HepG2 (cell line): ENCODE measurements at regions not wholly inside any gene's neighbourhood (a gene's known extent, or its start where the extent isn't known, plus 50 kb on each side); places are given as distances from the start of the nearest gene placed in this dataset.

Experiments used
- ATAC-seq: fragments of 200-7000 bp; cut with Tn5 transposase; 3 replicates; pipeline ENCODE4 v1.9.1; 2020; ENCODE audit warnings: mild to moderate bottlenecking, moderate library complexity
- BruUV-seq: library from RNA; stranded (reverse); fragments of 400-500 nt; replicated peaks from 2 replicates; lab custom pipeline; 2021; lab: Mats Ljungman, UMichigan
- CTCF ChIA-PET: fragments of 300-600 bp; formaldehyde crosslinking; extraction: SDS; loops from one replicate; lab custom pipeline; 2021; ENCODE audit warnings: low total read pairs, inconsistent platforms, low intra/inter-chr PET ratio; lab: Yijun Ruan, JAX
- POLR2A ChIA-PET: fragments of 350-600 bp; sonication (Branson Sonifier 250); formaldehyde crosslinking; loops from one replicate; lab custom pipeline; 2020; ENCODE audit warnings: antibody characterized with exemption, inconsistent platforms; lab: Yijun Ruan, JAX
- DNase-seq: peaks from one replicate; pipeline ENCODE4 v3.0.0-alpha.2; 2015; ENCODE audit warnings: low spot score
- FAIRE-seq: peaks from 3 replicates; lab custom pipeline; 2011; peaks lifted over from hg19 to GRCh38; lab: Jason Lieb, UNC
- H2AFZ ChIP-seq: one replicate; pipeline ENCODE4 v1.6.1; 2011; ENCODE audit warnings: low read length, inconsistent platforms
- H3K27ac ChIP-seq: fragments of 300-600 bp; 3 replicates; pipeline ENCODE4 v1.8.0; 2011; ENCODE audit warnings: mixed run types, mild to moderate bottlenecking, mixed read lengths, low read length, inconsistent platforms; ENCODE audit not compliant: insufficient read depth; ENCODE audit errors: extremely low read length
- H3K27me3 ChIP-seq, 2 experiments: fragments of 200-600 bp in 1 of 2; 2 replicates in 1 of 2; 3 replicates in 1 of 2; pipeline versions ENCODE4 v1.6.0 to v1.8.0; 2011; ENCODE audit warnings: low read length in 2 of 2, mild to moderate bottlenecking in 2 of 2, moderate library complexity in 2 of 2, inconsistent platforms in 1 of 2; ENCODE audit not compliant: insufficient read depth in 2 of 2, control insufficient read depth in 1 of 2
- H3K36me3 ChIP-seq, 2 experiments: fragments of 200-600 bp in 1 of 2; replicated peaks in 1 of 2; 2 replicates in 1 of 2; 3 replicates in 1 of 2; pipeline versions ENCODE4 v1.5.1 to v1.8.0; 2011; ENCODE audit warnings: low read length in 2 of 2, inconsistent platforms in 1 of 2; ENCODE audit not compliant: insufficient read depth in 2 of 2, control insufficient read depth in 1 of 2
- H3K4me1 ChIP-seq: 2 replicates; pipeline ENCODE4 v1.5.1; 2012; ENCODE audit warnings: low read length, inconsistent platforms; ENCODE audit not compliant: insufficient read depth
- H3K4me2 ChIP-seq: 2 replicates; pipeline ENCODE4 v1.6.0; 2011; ENCODE audit warnings: low read depth, low read length, inconsistent platforms
- H3K4me3 ChIP-seq, 3 experiments: fragments of 200-600 bp in 1 of 3; sonication (generic), shearing (Covaris generic) in 1 of 3; replicated peaks in 1 of 3; 2 replicates each; pipeline ENCODE4 v1.5.1; 2011 to 2016; ENCODE audit warnings: low read length in 3 of 3, inconsistent platforms in 2 of 3, low read depth in 2 of 3, mild to moderate bottlenecking in 2 of 3, control low read depth in 1 of 3, mixed read lengths in 1 of 3; ENCODE audit not compliant: insufficient read depth in 1 of 3
- H3K79me2 ChIP-seq: one replicate; pipeline ENCODE4 v1.6.1; 2011; ENCODE audit warnings: low read length, inconsistent platforms; ENCODE audit not compliant: insufficient read depth
- H3K9ac ChIP-seq: 2 replicates; pipeline ENCODE4 v1.6.0; 2011; ENCODE audit warnings: mild to moderate bottlenecking, low read depth, low read length, inconsistent platforms; ENCODE audit not compliant: insufficient read depth
- H3K9me3 ChIP-seq: 2 replicates; pipeline ENCODE4 v1.5.1; 2012; ENCODE audit warnings: mild to moderate bottlenecking, low read length
- H4K20me1 ChIP-seq: 2 replicates; pipeline ENCODE4 v1.6.0; 2011; ENCODE audit warnings: inconsistent platforms, mild to moderate bottlenecking, low read length, moderate library complexity; ENCODE audit not compliant: insufficient read depth
- AGO1 ChIP-seq: fragments of 200-400 bp; formaldehyde crosslinking; IDR thresholded peaks from 2 replicates; pipeline ENCODE4 v1.6.1; 2017; ENCODE audit warnings: mild to moderate bottlenecking, low read depth, low read length, moderate library complexity; ENCODE audit not compliant: poor library complexity, severe bottlenecking
- FOXC1 ChIP-seq: sonication (generic); formaldehyde crosslinking; IDR thresholded peaks from 2 replicates; pipeline ENCODE4 v1.8.0; 2022; ENCODE audit warnings: mild to moderate bottlenecking, missing genetic modification reagents, borderline replicate concordance
- FUBP1 ChIP-seq: sonication (generic); formaldehyde crosslinking; IDR thresholded peaks from 2 replicates; pipeline ENCODE4 v1.5.1; 2020; ENCODE audit warnings: missing genetic modification reagents, mild to moderate bottlenecking, borderline replicate concordance
- SIX4 ChIP-seq: sonication (generic); formaldehyde crosslinking; IDR thresholded peaks from 2 replicates; pipeline ENCODE4 v1.4.0; 2020; ENCODE audit warnings: missing genetic modification reagents
- SMYD3 ChIP-seq: sonication (generic); formaldehyde crosslinking; IDR thresholded peaks from 2 replicates; pipeline ENCODE4 v1.8.1; 2023; ENCODE audit warnings: mild to moderate bottlenecking, missing genetic modification reagents
- SP5 ChIP-seq: IDR thresholded peaks from 2 replicates; pipeline ENCODE4 v1.6.1; 2016; ENCODE audit warnings: low read depth, borderline replicate concordance
- ZFP37 ChIP-seq: sonication (generic); formaldehyde crosslinking; IDR thresholded peaks from 2 replicates; pipeline ENCODE4 v1.4.0; 2020; ENCODE audit warnings: missing genetic modification reagents, borderline replicate concordance
- ZNF224 ChIP-seq: sonication (generic); formaldehyde crosslinking; IDR thresholded peaks from 2 replicates; pipeline ENCODE4 v1.5.0; 2020; ENCODE audit warnings: mild to moderate bottlenecking, missing genetic modification reagents
- ZNF230 ChIP-seq: sonication (generic); formaldehyde crosslinking; IDR thresholded peaks from 2 replicates; pipeline ENCODE4 v1.4.0; 2020; ENCODE audit warnings: mild to moderate bottlenecking, missing genetic modification reagents
- ZNF3 ChIP-seq: IDR thresholded peaks from 2 replicates; pipeline ENCODE4 v1.7.0; 2017; ENCODE audit warnings: inconsistent platforms
- ZNF816 ChIP-seq: sonication (generic); formaldehyde crosslinking; IDR thresholded peaks from 2 replicates; pipeline ENCODE4 v1.8.0; 2022; ENCODE audit warnings: missing genetic modification reagents, mild to moderate bottlenecking, borderline replicate concordance
- WGBS: methylation state at CpG from one replicate; pipeline ENCODE4 v1.1.6; 2017; ENCODE audit warnings: low lambda C conversion rate; 5-methylcytosine and 5-hydroxymethylcytosine counted together
- in situ Hi-C: cut with HindIII; loops from 2 replicates; pipeline ENCODE4 v1.10.0; 2017; ENCODE audit warnings: low pct_unique_long_range_greater_than_20kb; ENCODE audit not compliant: extremely low pct_ligation_motif_present
- intact Hi-C: fragments of 100-400 bp; cut with micrococcal nuclease; formaldehyde crosslinking; loops from one replicate; pipeline ENCODE4 v1.10.0; 2022; ENCODE audit not compliant: unreplicated experiment
- TF ChIP-seq, protein P1 (sequence below): sonication (generic); formaldehyde crosslinking; IDR thresholded peaks from 2 replicates; pipeline ENCODE4 v1.4.0; 2020; ENCODE audit warnings: mild to moderate bottlenecking, missing genetic modification reagents
- TF ChIP-seq, protein P2 (sequence below): sonication (generic); formaldehyde crosslinking; conservative IDR thresholded peaks from 2 replicates; pipeline ENCODE4 v1.4.0; 2020; ENCODE audit warnings: missing genetic modification reagents

- H3K4me3 ChIP-seq, result no peak overlapping the region
- intact Hi-C loops (no loop called here), in situ Hi-C loops (no loop called here)
- WGBS, result 9% methylated on average over 1 of the region's 1 CpG
- BruUV-seq, result no TSS peak
- H4K20me1 ChIP-seq, result no peaks in the 10 kb centered on the region
- FAIRE-seq, result no peak
- no peaks in the 10 kb centered on the region for H3K36me3 ChIP-seq
- no peaks in the 10 kb centered on the region for H3K4me1 ChIP-seq
- no peak overlapping the region for H3K4me2 ChIP-seq
- no peak for ATAC-seq
- ChIA-PET POLR2A (no interaction called here), CTCF (no interaction called here)
- H3K79me2 ChIP-seq, result no peaks in the 10 kb centered on the region
- no peak for TF ChIP-seq ZFP37 (CRISPR knock-in tag)
- TF ChIP-seq SIX4, result no peak
- TF ChIP-seq ZNF230, result no peak
- TF ChIP-seq ZNF816, result no peak
- TF ChIP-seq FOXC1 (CRISPR knock-in tag), result no peak
- TF ChIP-seq, protein P1, sequence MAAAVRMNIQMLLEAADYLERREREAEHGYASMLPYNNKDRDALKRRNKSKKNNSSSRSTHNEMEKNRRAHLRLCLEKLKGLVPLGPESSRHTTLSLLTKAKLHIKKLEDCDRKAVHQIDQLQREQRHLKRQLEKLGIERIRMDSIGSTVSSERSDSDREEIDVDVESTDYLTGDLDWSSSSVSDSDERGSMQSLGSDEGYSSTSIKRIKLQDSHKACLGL (CRISPR knock-in tag), result no peak
- TF ChIP-seq, protein P2, sequence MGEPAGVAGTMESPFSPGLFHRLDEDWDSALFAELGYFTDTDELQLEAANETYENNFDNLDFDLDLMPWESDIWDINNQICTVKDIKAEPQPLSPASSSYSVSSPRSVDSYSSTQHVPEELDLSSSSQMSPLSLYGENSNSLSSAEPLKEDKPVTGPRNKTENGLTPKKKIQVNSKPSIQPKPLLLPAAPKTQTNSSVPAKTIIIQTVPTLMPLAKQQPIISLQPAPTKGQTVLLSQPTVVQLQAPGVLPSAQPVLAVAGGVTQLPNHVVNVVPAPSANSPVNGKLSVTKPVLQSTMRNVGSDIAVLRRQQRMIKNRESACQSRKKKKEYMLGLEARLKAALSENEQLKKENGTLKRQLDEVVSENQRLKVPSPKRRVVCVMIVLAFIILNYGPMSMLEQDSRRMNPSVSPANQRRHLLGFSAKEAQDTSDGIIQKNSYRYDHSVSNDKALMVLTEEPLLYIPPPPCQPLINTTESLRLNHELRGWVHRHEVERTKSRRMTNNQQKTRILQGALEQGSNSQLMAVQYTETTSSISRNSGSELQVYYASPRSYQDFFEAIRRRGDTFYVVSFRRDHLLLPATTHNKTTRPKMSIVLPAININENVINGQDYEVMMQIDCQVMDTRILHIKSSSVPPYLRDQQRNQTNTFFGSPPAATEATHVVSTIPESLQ, result no peak
- TF ChIP-seq SMYD3 (CRISPR knock-in tag), result no peak
- no peak for TF ChIP-seq SP5 (CRISPR knock-in tag)
- no peak for TF ChIP-seq AGO1
- no peak for TF ChIP-seq FUBP1 (CRISPR knock-in tag)
- no peak for TF ChIP-seq ZNF3 (CRISPR knock-in tag)
- no peak for TF ChIP-seq ZNF224 (CRISPR knock-in tag)
- no peaks in the 10 kb centered on the region for H3K27me3 ChIP-seq
- no peak overlapping the region for H3K9ac ChIP-seq
- no peak for DNase-seq
- no peak overlapping the region for H3K27ac ChIP-seq
- H2AFZ ChIP-seq, result no peak overlapping the region
- H3K9me3 ChIP-seq, result no peaks in the 10 kb centered on the region
Measured at GRCh38 chr13:53298396-53298795, 269.8 kb downstream of the OLFM4 start.
